BLaER1 (cell line): ENCODE measurements at regions not wholly inside any gene's neighbourhood (a gene's known extent, or its start where the extent isn't known, plus 50 kb on each side); places are given as distances from the start of the nearest gene placed in this dataset.
"Not testable (repeated sequence)": the region's sequence is repeated elsewhere in the genome, so short reads cannot be mapped to it uniquely, and the experiment has no call there.

Source experiments
- H3K27ac ChIP-seq: shearing (Covaris generic); formaldehyde crosslinking; 2 replicates; pipeline ENCODE4 v1.8.1; 2022
- H3K27me3 ChIP-seq: shearing (Covaris generic); formaldehyde crosslinking; 2 replicates; pipeline ENCODE4 v1.8.1; 2022
- H3K36me3 ChIP-seq: shearing (Covaris generic); formaldehyde crosslinking; 2 replicates; pipeline ENCODE4 v1.8.1; 2022
- H3K4me1 ChIP-seq: shearing (Covaris generic); formaldehyde crosslinking; 2 replicates; pipeline ENCODE4 v1.8.1; 2022
- H3K4me2 ChIP-seq: shearing (Covaris generic); formaldehyde crosslinking; 2 replicates; pipeline ENCODE4 v1.8.1; 2022
- H3K4me3 ChIP-seq: shearing (Covaris generic); formaldehyde crosslinking; 2 replicates; pipeline ENCODE4 v1.8.1; 2022
- H3K9ac ChIP-seq: shearing (Covaris generic); formaldehyde crosslinking; 2 replicates; pipeline ENCODE4 v1.8.1; 2022
- H3K9me3 ChIP-seq: shearing (Covaris generic); formaldehyde crosslinking; 2 replicates; pipeline ENCODE4 v1.8.1; 2022
- H4K20me1 ChIP-seq: shearing (Covaris generic); formaldehyde crosslinking; 2 replicates; pipeline ENCODE4 v1.8.1; 2022
- Cebpa-rat ChIP-seq: shearing (Covaris generic); IDR thresholded peaks from 2 replicates; pipeline ENCODE4 v1.8.1; 2022

DNA sequence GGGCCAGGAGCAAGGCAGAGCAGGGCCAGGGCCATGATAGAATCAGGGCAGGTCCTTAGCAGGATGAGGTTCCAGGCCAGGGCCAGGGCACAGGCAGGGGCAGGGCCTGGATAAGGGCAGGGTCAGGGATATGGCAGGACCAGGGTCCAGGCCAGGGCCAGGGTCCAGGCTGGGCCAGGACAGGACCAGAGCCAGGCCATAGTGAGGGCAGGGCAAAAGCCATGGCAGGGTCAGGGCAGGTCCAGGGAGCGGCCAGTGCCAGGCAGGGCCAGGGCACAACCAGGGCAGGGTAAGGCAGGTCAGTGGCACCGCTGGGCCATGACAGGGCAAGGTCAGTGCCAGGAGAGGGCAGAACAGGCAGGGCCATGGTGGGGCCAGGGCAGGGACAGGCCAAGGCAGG lies 152.2 kb downstream of the LIPI start:
- Histone ChIP-seq H3K4me2 (no peak overlapping the region), H3K9me3 (peaks cover 42% of the 10 kb centered on the region), H3K27me3 (no peaks in the 10 kb centered on the region), H4K20me1 (peaks cover 5% of the 10 kb centered on the region; the same call in 1 of the 2 replicates), H3K4me3 (no peak overlapping the region), H3K4me1 (no peaks in the 10 kb centered on the region), H3K27ac (no peak overlapping the region), H3K9ac (no peak overlapping the region), H3K36me3 (peaks cover 43% of the 10 kb centered on the region)
- no peak for TF ChIP-seq Cebpa-rat

DNA sequence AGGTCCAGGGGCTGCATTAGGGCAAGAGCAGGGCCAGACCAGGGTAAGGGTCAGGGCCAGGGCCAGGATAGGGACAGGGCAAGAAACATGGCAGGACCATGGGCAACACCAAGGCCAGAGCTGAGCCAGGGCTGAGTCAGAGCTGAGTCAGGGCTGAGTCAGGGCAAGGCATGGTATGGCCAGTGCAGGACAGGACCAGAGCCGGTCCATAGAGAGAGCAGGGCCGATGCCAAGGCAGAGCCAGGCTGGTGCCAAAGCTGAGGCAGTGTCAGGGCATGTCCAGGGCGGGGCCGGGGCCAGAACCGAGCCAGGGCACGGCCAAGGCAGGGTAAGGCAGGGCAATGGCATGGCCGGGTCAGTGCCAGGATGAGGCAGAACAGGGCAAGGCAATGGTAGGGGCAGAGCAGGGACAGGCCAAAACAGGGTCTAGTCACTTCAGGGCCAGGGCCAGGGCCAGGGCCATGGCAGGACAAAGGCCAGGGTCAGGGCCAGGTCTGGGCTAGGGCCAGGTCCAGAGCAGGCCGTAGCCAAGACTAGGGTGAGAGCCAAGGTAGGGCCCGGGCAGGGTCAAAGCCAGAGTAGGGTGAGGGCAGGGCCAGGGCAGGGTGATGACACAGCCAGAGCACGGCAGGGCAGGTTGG lies 152.8 kb downstream of the LIPI start:
- H3K27ac ChIP-seq, H3K4me3 ChIP-seq, H4K20me1 ChIP-seq, H3K27me3 ChIP-seq, H3K4me2 ChIP-seq, H3K4me1 ChIP-seq, H3K9ac ChIP-seq: not testable (repeated sequence)
- peaks cover 42% of the 10 kb centered on the region for H3K9me3 ChIP-seq
- peaks cover 46% of the 10 kb centered on the region for H3K36me3 ChIP-seq

DNA sequence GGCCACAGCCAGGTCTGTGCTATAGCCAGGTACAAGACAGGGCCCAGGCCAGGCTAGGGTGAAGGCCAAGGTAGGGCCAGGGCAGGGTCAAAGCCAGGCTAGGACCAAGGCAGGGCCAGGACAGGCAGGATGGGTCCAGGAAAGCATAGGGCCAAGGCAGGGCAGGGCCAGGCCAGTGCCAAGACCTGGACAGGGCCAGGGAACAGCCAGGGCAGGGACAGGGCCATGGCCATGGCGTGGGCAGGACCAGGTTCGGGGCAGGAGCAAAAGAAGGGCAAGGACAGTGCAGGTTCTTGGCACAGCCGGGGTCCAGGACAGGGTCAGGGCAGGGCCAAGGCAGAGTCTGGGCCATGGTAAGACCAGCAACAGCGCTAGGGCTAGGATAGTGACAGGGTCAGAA lies 153.4 kb downstream of the LIPI start:
- no peaks in the 10 kb centered on the region for H3K27me3 ChIP-seq
- no peaks in the 10 kb centered on the region for H3K4me1 ChIP-seq
- H3K4me2 ChIP-seq, result no peak overlapping the region
- no peak for TF ChIP-seq Cebpa-rat
- no peak overlapping the region for H3K9ac ChIP-seq
- H3K9me3 ChIP-seq, result peaks cover 42% of the 10 kb centered on the region
- no peak overlapping the region for H3K4me3 ChIP-seq
- H3K36me3 ChIP-seq, result peaks cover 47% of the 10 kb centered on the region
- H3K27ac ChIP-seq, result no peak overlapping the region
- peaks cover 5% of the 10 kb centered on the region; the same call in 1 of the 2 replicates for H4K20me1 ChIP-seq

DNA sequence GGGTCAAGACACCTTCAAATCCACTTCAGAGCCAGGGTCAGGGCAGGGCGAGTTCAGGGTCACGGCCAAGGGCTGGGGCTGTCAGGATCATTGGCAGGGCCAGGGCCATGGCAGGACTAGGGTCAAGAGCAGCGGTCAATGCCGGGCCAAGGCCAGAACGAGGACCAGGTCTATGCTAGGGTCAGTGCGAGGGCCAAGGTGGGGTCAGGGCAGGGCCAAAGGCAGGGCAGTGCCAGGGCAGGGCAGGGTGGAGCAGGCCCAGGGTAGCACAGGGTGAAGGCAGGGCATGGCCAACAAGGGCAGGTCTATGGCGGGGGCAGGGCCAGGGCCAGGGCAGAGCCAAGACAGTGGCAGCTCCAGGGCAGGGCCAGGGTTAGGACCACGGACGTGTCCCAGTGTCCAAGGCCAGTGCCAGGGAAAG lies 154.0 kb downstream of the LIPI start:
- H3K9me3 ChIP-seq, result peaks cover 39% of the 10 kb centered on the region
- H3K9ac ChIP-seq, result no peak overlapping the region
- H4K20me1 ChIP-seq, result peaks cover 5% of the 10 kb centered on the region; the same call in 1 of the 2 replicates
- H3K4me1 ChIP-seq, result no peaks in the 10 kb centered on the region
- H3K36me3 ChIP-seq, result peaks cover 43% of the 10 kb centered on the region
- H3K27me3 ChIP-seq, result no peaks in the 10 kb centered on the region
- H3K4me2 ChIP-seq, result no peak overlapping the region
- no peak overlapping the region for H3K4me3 ChIP-seq
- H3K27ac ChIP-seq, result no peak overlapping the region
- no peak for TF ChIP-seq Cebpa-rat

DNA sequence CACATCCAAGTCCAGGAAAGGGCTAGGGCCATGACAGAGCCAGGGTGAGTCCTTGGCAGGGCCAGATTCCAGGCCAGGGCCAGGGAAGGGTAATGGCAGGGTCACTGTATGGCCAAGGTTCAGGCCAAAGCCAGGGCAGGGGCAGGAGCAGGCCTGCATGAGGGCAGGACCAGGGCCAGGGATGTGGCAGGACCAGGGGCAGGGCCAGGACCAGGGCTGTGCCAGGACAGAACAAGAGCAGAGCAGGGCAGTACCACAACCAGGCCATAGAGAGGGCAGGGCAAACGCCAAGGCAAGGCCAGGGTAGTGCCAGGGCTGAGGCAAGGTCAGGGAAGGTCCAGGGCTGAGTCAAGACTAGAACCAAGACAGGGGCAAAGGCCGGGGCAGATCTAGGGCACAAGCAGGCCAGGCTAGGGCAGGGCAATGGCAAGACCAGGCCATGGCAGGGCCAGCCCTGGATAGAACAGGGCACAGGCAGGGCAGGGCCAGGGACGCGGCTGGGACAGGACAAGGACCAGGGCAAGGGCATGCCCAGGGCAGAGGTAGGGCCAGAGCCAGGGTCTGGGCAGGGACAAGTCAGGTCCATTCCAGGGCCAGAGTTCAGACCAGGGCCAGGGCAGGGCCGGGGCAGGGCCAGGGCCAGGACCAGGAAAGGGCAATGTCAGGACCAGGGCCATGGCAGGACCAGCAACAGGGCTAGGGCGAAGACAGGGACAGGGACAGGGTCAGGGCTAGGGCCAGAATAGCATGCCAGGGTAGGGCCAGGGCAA lies 154.8 kb downstream of the LIPI start:
- peaks cover 39% of the 10 kb centered on the region for H3K9me3 ChIP-seq
- not testable (repeated sequence) for H3K4me3 ChIP-seq, H3K4me2 ChIP-seq, H3K4me1 ChIP-seq, H3K27ac ChIP-seq, H4K20me1 ChIP-seq, H3K27me3 ChIP-seq, H3K9ac ChIP-seq
- peaks cover 45% of the 10 kb centered on the region for H3K36me3 ChIP-seq

DNA sequence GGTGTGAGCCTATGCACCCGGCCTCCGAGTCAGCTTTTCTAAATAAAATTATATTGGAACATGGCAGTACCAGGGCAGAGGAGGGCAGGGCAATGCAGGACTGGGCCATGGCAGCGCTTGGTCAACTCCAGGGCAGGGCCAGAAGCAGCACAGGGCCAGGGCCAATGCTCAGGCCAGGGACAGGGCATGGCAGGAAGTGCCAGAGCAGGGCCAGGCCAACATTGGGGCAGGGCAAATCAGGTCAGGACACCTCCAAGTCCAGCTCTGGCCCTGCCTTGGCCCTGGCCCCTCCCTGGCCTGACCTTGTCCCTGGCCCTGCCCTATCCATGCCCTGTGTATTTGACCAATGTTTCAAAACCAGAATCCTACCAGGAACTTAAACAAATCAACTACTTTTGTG lies 156.1 kb downstream of the LIPI start:
- H3K27ac ChIP-seq, result no peak overlapping the region
- peaks cover 45% of the 10 kb centered on the region for H3K36me3 ChIP-seq
- no peaks in the 10 kb centered on the region for H3K4me1 ChIP-seq
- no peak overlapping the region for H3K4me3 ChIP-seq
- H4K20me1 ChIP-seq, result peaks cover 5% of the 10 kb centered on the region; the same call in 1 of the 2 replicates
- no peak for TF ChIP-seq Cebpa-rat
- peaks cover 39% of the 10 kb centered on the region for H3K9me3 ChIP-seq
- H3K4me2 ChIP-seq, result no peak overlapping the region
- H3K27me3 ChIP-seq, result no peaks in the 10 kb centered on the region
- no peak overlapping the region for H3K9ac ChIP-seq

DNA sequence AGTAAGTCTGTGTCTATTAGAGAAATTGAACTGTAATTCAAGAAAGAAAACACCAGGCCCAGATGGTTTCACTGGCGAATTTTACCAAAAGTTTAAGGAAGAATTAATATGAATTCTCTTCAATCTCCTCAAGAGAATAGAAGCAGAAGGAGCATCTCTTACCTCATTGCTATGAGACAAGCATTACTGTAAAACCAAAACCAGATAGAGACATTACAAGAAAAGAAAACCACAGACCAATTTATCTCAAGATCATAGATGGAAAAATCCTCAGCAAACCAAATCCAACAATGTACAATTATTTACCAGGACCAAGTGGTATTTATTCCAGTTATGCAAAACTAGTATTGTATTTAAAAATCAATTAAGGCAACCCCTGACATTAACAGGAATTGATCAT lies 160.6 kb downstream of the LIPI start:
- TF ChIP-seq Cebpa-rat, result no peak
- H3K4me1 ChIP-seq, result no peaks in the 10 kb centered on the region
- peaks cover 49% of the 10 kb centered on the region for H3K36me3 ChIP-seq
- H3K4me3 ChIP-seq, result no peak overlapping the region
- no peaks in the 10 kb centered on the region for H3K27me3 ChIP-seq
- no peaks in the 10 kb centered on the region for H4K20me1 ChIP-seq
- H3K27ac ChIP-seq, result no peak overlapping the region
- H3K9ac ChIP-seq, result no peak overlapping the region
- no peak overlapping the region for H3K4me2 ChIP-seq
- peaks cover 48% of the 10 kb centered on the region for H3K9me3 ChIP-seq

DNA sequence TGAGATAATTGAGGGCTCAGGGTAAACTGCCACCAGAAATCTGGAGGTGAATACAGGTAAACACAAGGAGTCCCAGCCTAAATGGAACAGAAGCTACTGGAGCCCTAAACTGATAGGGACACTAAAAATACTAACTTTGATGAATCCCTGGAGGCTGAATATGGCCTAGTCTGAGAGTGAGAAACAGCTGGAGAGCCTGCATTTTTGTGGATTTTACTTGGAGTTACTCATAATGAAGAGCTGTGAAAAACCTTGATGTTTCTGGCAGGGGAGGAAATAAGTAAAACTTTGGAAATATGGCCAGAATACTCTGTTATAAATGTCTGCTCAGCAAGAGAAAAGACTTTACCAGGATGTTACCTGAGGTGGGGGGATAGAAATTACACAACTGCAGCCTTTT lies 164.4 kb downstream of the LIPI start:
- TF ChIP-seq Cebpa-rat, result no peak
- peaks cover 44% of the 10 kb centered on the region for H3K36me3 ChIP-seq
- H3K9ac ChIP-seq, result no peak overlapping the region
- no peak overlapping the region for H3K27ac ChIP-seq
- no peaks in the 10 kb centered on the region for H3K27me3 ChIP-seq
- peaks cover 49% of the 10 kb centered on the region for H3K9me3 ChIP-seq
- H3K4me1 ChIP-seq, result no peaks in the 10 kb centered on the region
- no peak overlapping the region for H3K4me2 ChIP-seq
- H3K4me3 ChIP-seq, result no peak overlapping the region
- H4K20me1 ChIP-seq, result no peaks in the 10 kb centered on the region

DNA sequence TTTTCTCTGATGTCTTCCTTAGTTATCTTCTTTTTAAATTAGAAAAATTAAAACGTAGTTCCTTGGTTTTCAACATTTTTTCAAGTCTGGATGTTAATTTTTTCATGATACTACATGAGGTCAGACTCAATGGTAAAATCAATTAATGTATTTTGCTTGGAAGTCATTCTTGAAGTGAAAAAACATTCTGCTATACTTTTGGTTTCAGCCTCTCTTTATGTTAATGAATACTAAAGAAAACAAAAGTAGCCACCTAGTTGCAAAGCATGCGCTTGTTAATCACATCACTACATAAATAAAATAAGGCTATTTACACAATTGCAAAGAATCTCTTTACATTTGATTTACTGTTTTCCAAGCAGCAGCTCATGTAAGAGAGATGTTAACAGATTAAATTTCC lies 170.4 kb downstream of the LIPI start:
- Histone ChIP-seq H3K27ac (no peak overlapping the region), H3K4me2 (no peak overlapping the region), H3K4me3 (no peak overlapping the region), H3K9me3 (peaks cover 61% of the 10 kb centered on the region), H3K36me3 (peaks cover 70% of the 10 kb centered on the region), H3K27me3 (no peaks in the 10 kb centered on the region), H4K20me1 (peaks cover 22% of the 10 kb centered on the region; the same call in 1 of the 2 replicates), H3K4me1 (no peaks in the 10 kb centered on the region), H3K9ac (no peak overlapping the region)
- TF ChIP-seq Cebpa-rat, result no peak

DNA sequence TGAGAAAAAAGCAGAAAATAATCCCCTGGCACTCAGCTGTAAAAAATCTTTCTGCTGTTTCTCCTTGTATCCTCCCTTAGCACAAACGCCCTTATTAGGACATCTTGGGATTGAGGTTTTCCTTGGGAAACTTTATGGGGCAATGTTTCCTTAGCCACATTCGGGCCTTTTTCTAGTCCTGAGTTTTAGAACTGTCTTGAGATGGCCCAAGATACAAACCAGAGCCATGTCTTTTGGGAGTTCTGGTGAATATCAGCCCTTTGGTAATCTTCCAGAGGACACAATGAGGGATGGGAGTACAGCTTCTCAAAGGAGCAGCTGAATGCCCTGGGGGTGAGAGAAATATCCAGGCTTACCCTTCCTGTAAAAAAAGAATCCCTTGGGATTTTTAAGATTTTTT lies 182.1 kb downstream of the LIPI start:
- Histone ChIP-seq H3K4me1 (peaks cover 13% of the 10 kb centered on the region), H3K4me3 (peak overlapping the region; percentile 73; the same call in 1 of the 2 replicates), H3K36me3 (peaks cover 23% of the 10 kb centered on the region), H3K9ac (0 out of 2 replicates have a peak overlapping the region, but pooled peaks have one; percentile 84), H3K4me2 (peak overlapping the region; percentile 68)
- H4K20me1 ChIP-seq, H3K27me3 ChIP-seq, H3K9me3 ChIP-seq, H3K27ac ChIP-seq: not testable (repeated sequence)

DNA sequence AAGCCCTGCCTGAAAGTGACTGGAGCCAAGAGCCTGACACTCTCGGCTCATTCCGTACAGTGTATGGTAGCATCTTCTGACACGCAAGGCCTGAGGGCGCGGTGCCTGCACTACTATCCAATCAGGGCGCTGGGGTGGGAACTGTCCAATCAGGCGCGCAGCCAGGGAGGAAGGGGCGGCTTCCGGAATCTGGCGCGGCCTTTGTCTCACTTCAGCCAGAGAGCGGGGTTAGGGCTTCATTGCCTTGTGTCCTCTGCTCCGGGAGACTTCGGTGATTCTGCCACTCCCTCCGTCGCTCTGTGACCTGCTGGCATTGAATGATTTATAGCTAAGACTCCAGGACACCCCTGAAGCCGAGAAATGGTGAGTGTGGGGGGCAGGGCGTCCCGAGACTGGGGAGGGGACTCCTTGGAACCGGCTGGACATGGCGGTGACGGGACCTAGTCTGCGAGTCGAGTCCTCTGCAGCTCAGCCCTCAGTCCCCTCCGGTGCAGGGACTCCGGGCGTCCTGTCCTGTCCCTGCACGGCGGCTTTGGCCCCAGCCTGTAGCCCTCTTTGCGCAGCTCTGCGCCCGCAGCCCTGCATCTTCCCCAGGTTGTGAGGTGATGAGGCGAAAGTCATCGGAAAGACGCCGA lies 183.4 kb downstream of the LIPI start:
- not testable (repeated sequence) for H3K27me3 ChIP-seq, H4K20me1 ChIP-seq, H3K9me3 ChIP-seq
- Histone ChIP-seq H3K4me1 (peaks cover 13% of the 10 kb centered on the region), H3K9ac (peak overlapping the region; percentile 84), H3K4me2 (peak overlapping the region; percentile 68), H3K27ac (peak overlapping the region; percentile 74), H3K4me3 (peak overlapping the region; percentile 73), H3K36me3 (peaks cover 19% of the 10 kb centered on the region)

DNA sequence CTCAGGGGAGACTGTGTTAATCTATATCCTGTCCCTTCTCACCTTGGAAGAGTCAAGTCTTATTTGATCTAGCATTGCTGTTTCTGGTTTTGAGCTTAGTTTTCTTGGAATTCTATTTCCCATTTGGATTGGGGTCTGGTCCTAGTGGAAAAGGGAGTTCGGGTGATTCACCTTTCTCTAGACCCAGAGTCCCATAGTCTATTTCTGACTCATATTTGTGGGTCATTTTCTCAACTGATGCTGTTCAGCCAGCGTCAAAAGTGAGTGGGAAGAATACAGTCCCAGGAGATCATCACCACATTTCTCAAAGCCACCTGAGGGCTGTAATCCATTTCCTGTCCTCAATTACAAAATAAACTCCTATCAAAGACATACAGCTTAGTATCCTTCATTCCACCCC lies 190.6 kb downstream of the LIPI start:
- H3K4me3 ChIP-seq, H3K9ac ChIP-seq, H4K20me1 ChIP-seq, H3K36me3 ChIP-seq, H3K27me3 ChIP-seq, H3K27ac ChIP-seq, H3K4me1 ChIP-seq, H3K9me3 ChIP-seq: not testable (repeated sequence)
- peak overlapping the region; percentile 28; the same call in 1 of the 2 replicates for H3K4me2 ChIP-seq

DNA sequence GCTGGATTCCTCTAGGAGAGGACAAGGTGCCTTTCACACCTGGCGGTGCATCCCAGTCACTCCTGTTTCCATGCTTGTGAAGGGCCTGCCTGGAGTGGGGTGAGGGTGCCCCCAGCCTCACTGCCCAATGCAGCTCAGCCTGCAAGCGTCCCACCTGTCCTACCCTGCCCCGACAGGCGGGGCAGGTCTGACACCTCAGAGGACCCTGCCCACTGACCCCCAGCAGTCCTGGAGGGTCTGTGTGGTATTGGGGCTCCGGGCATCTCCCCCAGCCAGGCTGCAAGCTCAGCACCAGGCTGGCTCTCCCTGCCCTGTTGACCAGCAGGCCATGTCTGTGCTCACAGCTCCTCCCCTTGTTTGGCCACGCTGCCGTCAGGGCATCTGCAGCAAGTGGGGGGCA lies 194.9 kb downstream of the LIPI start:
- not testable (repeated sequence) for H3K27me3 ChIP-seq, H3K36me3 ChIP-seq, H3K4me3 ChIP-seq, H3K27ac ChIP-seq, H3K4me2 ChIP-seq, H4K20me1 ChIP-seq, H3K9me3 ChIP-seq, H3K9ac ChIP-seq
- H3K4me1 ChIP-seq, result peaks cover 24% of the 10 kb centered on the region
